ENCODE measurements at regions not wholly inside any gene's neighbourhood (a gene's known extent, or its start where the extent isn't known, plus 50 kb on each side); places are given as distances from the start of the nearest gene placed in this dataset.
A peak's percentile ranks its signal among the peaks of the same experiment; 100 is the strongest.

GRCh38 chr11:128407962-128408361 lies 179.4 kb downstream of the ETS1 start:
- DNase-seq: peak; percentile 96

DNA sequence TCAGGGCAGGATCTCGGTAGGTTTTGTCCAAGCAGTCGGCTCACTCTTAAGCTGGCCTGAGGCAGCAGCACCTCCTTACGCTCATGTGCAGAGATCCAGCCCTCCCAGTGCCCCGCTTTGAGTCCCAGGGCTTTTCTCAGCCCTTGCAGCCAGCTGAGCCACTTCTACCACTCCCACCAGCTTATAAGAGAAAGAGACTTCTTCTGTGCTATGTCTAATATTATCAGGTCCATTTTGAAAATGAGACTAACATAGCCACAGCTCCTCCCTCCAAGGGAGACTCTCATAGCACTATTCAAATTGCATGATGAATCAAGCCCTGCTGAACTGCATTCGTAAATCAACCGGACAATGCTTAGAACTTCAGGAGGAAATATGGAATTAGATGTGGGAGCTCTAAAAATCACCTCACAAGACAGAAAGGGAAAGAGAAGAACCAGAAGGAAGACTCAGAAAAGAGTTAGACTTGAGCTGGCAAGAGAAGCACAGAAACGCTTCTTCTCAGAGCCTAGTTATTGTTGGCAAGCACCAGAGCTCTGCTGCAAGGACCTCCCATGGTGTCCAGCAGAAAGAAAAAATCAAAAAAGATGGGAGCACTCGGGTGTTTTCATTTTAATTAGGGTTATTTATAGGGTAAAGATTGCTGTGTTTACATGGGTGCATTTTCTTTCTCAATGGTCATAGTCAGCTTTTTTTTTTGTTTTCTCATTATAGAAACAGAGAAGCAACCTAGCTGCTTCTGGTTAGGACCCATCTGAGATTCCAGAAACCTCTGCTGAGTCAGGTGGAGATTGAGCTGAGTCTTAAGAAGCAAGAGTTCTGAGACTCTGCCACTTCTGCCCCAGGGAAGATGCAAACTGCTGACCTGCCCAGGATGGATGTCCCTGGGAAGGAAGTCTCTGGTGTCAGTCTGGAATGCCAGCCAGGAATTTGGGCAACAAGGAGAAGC lies 181.4 kb downstream of the ETS1 start:
- peak; percentile 43 for DNase-seq

DNA sequence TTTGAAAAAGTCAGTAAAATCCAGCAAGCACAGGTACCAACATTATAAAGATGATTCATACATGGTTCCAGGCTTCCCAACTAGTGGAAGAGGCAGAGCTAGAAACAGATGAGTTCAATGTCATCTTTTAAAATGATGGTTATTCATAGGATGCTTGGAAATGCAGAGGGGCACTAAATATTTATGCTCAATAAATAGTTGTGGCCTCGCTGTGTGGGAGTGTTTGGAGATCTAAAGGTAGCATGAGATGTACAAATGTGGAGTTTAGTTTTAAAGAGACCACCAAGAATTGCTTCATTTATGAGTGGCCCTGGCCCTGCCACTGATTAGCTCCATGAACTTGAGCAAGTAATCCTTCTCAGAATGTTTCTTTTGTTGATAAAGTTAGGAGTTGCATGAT lies 182.2 kb downstream of the ETS1 start:
- no peak for DNase-seq

- no peak for DNase-seq
Measured at GRCh38 chr11:128404437-128404836, 182.9 kb downstream of the ETS1 start.

- peak; percentile 43 for DNase-seq
Measured at GRCh38 chr11:128400382-128401203, 186.8 kb downstream of the ETS1 start.

GRCh38 chr11:128399251-128400121 lies 187.9 kb downstream of the ETS1 start:
- peak; percentile 69 for DNase-seq

GRCh38 chr11:128398517-128399250 lies 188.7 kb downstream of the ETS1 start:
- DNase-seq: no peak

GRCh38 chr11:128397362-128397761 lies 190.0 kb downstream of the ETS1 start:
- DNase-seq: no peak

DNA sequence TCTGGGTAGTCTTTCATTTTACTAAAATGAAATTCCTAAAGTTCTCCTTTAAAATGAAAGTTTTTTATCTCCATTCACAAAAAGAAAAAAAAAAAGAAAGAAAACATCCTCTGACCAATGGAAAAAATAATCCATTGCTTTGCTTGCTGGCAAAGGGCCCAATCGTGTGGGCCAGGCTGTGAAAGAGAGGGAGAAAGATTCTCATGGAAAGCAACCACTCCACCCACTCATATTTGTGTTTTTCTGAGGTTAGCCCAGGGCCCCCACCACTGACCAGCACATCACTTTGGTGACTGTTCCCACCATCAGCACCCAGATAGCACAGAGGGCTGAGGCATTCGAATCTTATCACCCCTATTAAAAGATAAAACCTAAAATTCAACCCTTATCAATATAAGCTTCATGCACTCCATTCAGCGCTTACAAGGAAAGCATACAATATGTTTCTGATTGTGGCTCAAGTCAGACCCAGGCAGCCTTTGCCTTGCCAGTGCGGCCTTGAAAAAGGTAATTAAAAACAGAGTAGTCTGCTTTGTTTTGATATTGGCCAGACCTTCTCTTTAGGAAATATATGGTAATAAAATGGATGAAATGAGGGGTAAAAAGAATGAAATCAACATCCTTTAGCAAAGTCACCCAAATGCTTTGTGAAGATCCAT lies 192.8 kb downstream of the ETS1 start:
- DNase-seq: no peak

DNA sequence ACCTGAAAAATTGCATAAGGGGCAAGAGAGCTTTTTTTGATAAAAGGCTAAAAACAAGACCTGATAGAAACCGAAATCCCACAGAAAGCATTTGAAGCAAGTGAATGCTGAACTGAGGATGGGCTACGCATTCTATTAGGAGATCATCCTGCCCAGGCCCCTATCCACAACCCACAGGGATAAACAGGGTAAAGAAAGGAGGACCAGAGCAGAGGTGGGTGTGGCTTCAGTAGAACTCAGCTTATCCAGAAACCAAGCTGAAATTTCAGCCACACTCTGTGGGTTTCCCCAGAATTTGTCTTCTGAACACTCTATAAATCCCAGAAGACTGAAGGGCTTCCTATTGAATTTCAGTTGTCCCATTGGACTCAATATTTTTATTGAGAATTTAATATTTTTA lies 195.1 kb downstream of the ETS1 start:
- no peak for DNase-seq

- DNase-seq: no peak
Measured at GRCh38 chr11:128391811-128392210, 195.5 kb downstream of the ETS1 start.

GRCh38 chr11:128390246-128390645 lies 197.1 kb downstream of the ETS1 start:
- DNase-seq: no peak

- no peak for DNase-seq
Measured at GRCh38 chr11:128389461-128389976, 197.8 kb downstream of the ETS1 start.

- DNase-seq: no peak
Measured at GRCh38 chr11:128388206-128388815, 199.0 kb downstream of the ETS1 start.

- no peak for DNase-seq
Measured at GRCh38 chr11:128379587-128380580, 207.5 kb downstream of the ETS1 start.

DNA sequence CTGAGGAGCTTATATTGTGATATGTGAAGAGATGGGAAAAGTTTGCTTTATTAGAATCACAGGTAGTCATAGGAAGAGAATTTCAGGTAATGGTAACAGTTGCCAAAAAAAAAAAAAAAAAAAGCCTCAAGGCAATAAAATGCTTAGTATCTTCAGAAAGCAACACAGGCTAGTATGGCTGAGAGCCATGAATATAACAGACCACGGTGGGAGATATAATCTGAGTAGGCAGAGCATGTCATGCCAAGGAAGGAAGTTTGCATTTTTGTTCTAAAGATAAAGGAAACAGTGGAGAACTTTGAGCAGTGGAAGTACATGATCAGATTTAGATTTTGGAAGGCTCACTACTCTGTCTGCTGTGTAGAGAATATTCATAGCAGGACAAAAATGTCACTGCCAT lies 211.4 kb downstream of the ETS1 start:
- DNase-seq: no peak

- DNase-seq: no peak
Measured at GRCh38 chr11:128374026-128374425, 213.3 kb downstream of the ETS1 start.

DNA sequence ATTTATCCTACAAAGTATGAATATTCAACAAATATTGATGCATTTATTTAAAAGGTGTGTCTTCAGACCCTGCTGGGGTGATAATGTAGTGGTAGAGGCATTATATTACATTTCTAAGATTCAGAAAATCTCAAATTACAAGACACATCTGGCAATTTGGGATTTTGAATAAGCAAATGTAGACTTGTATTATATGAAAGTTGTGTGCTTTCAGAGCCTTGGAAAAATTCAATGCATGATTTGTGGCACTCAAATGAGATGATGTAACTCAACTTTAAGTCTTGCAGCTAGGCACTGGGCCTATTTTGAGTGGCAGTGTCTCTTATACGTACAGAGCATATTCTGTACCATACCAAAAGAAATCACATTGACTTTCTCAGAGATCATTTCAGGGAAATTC lies 214.4 kb downstream of the ETS1 start:
- DNase-seq: no peak

GRCh38 chr11:128367573-128367972 lies 219.8 kb downstream of the ETS1 start:
- DNase-seq: no peak

DNA sequence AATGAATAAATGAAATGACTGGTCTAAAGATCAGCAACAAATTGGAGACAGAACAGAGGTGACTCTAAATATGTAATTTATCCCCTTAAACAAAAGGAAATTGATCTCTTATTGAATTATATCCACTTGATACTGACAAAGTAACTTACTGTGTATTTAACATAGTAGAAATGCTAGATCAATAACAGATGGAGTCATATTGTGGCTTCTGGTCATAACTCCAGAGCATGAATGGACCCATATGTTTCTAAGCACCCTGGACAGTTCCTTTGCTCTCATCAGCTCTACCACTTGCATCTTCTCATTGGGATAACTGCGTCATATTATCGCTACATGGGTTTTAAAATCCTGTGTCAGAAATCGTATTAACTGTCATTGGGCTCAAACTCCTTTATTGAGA lies 222.3 kb downstream of the ETS1 start:
- DNase-seq: peak; percentile 66
